Hematopoietic multipotent progenitor cell treated with erythropoietin and hydrocortisone succinate and interleukin-3 and kit ligand, for 8 days (in vitro differentiated cells): ENCODE measurements at regions not wholly inside any gene's neighbourhood (a gene's known extent, or its start where the extent isn't known, plus 50 kb on each side); places are given as distances from the start of the nearest gene placed in this dataset.
"Not testable (repeated sequence)": the region's sequence is repeated elsewhere in the genome, so short reads cannot be mapped to it uniquely, and the experiment has no call there.

Source experiments
- DNase-seq: peaks from one replicate; pipeline ENCODE4 v3.0.0-alpha.2; 2015

- DNase-seq: not testable (repeated sequence)
These were observed 68.5 kb upstream of the GPC4 start for GRCh38 chrX:133483771-133484170.

- no peak for DNase-seq
These were observed 67.0 kb upstream of the GPC4 start for GRCh38 chrX:133482056-133482952.

DNA sequence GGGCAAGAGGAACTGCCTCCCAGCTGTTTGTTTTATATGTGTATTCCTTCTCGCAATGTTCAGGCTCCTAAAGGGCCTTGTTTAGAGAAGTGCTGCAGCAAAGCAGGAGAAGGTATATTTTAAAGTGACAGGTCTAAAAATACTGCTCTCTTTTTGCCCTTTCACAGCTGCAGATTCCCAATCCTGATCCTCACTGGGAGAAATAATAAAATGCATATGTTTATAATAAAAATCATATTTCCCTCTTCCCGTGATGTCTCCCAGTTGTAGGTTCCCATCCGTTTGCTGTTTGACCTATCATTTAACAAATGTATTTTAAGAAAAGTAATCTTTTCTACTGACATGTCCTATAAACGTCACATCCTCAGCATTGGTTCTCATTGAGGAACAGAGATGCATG, 62.7 kb upstream of the GPC4 start:
- DNase-seq: no peak

DNA sequence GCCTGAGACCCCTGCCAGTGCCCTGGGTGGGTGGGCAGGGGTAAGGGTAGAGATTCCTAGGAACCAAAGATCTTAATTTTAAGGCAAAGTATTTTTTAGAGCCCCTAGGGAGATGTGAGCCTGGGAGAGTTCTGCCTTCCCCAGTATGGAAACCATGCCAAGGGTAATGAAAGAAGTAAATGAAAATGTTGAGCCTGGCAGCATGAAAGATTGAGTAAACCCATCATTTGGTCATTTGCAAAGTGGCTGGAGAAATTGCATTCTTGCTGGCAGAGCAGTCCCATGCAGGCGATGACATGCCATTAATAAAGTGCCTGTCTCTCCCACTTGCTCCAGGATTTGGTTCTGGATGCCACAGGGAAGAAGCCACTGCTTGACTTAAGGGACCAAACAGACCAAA, 60.7 kb upstream of the GPC4 start:
- no peak for DNase-seq

GRCh38 chrX:133475521-133475920, 60.2 kb upstream of the GPC4 start:
- DNase-seq: no peak

DNA sequence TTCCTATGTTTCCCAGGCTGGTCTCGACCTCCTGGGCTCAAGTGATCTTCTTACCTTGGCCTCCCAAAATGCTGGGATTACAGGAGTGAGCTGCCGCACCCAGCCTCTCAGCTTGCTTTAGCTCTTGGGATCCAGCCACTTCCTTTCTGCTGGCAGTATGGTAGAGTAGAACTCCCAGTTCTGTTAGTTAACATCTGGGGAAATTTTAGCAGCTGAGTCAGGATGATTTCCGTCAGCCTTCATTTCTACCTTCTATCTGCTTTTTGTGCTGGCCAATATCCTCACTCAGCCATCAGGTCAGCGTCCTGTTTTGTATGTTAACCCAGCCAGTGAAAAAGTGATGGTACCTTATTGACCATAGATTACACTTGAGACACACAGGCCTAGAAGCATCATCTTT, 59.3 kb upstream of the GPC4 start:
- no peak for DNase-seq

DNA sequence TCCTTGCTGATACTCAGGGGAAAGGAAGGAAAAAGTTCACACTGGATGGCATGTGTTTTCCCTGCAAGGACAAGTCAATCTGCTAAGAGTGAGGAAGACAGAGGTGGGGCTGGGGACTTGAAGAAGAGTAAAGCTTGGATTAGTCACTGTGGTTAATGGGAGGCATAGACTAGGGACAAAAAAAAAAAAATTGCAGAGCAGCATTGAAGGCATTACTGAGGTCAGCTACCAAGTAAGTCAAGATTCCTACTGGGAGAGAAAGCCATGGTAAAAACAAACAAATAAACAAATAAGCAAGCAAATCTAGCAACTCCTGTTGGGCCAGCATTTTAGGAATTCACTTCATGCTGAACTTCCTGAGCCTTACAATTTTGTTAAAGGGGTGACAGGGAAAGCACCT, 58.2 kb upstream of the GPC4 start:
- no peak for DNase-seq

DNA sequence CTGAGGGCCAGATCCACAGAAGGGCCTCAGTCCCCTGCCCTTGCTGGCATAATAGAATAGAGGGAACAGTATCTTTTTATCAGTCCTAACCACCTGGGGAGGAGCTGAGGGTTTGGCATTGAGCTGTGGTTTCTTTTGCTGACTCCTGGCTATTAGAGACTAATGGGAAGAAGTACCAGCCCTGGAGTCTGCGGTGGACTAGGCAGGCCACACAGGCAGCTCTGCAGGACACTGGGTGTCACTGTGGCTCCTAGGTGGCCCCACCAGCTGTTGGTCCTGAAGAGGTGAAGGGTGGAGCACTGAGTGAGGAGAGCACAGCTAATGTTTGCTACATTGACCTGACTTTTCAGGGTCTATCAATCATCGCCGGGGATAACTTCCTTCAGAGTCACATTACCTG, 52.8 kb upstream of the GPC4 start:
- peak; percentile 71 for DNase-seq

GRCh38 chrX:133465254-133465653, 50.0 kb upstream of the GPC4 start:
- DNase-seq: no peak
